Neural cell (in vitro differentiated cells): ENCODE measurements at regions not wholly inside any gene's neighbourhood (a gene's known extent, or its start where the extent isn't known, plus 50 kb on each side); places are given as distances from the start of the nearest gene placed in this dataset.

Experiments
- H2AFZ ChIP-seq: fragments of 200-600, 300-800 bp; sonication (generic), shearing (Covaris generic); 2 replicates; pipeline ENCODE4 v1.6.0; 2014; ENCODE audit warnings: low read depth, mild to moderate bottlenecking, antibody characterized with exemption, low read length, moderate library complexity
- H3F3A ChIP-seq: fragments of 200-600 bp; shearing (Covaris generic); 2 replicates; pipeline ENCODE4 v1.6.1; 2016; ENCODE audit warnings: mild to moderate bottlenecking, moderate library complexity, mixed read lengths, antibody characterized with exemption, low read length; ENCODE audit not compliant: insufficient read depth, poor library complexity, severe bottlenecking
- H3K27ac ChIP-seq: fragments of 200-600, 300-800 bp; sonication (generic), shearing (Covaris generic); 2 replicates; pipeline ENCODE4 v1.5.1; 2014; ENCODE audit warnings: mild to moderate bottlenecking, low read length, moderate library complexity
- H3K27me3 ChIP-seq: fragments of 300-800, 200-600 bp; sonication (generic), shearing (Covaris generic); 2 replicates; pipeline ENCODE4 v1.6.0; 2014; ENCODE audit warnings: mild to moderate bottlenecking, low read depth, low read length, moderate library complexity; ENCODE audit not compliant: insufficient read depth
- H3K36me3 ChIP-seq: fragments of 300-800, 200-600 bp; sonication (generic), shearing (Covaris generic); 2 replicates; pipeline ENCODE4 v1.5.1; 2014; ENCODE audit warnings: mild to moderate bottlenecking, antibody characterized with exemption, low read length, moderate library complexity; ENCODE audit not compliant: insufficient read depth
- H3K4me2 ChIP-seq: fragments of 300-800, 200-600 bp; sonication (generic), shearing (Covaris generic); 2 replicates; pipeline ENCODE4 v1.6.0; 2014; ENCODE audit warnings: mild to moderate bottlenecking, low read length
- H3K4me3 ChIP-seq: fragments of 300-800, 200-600 bp; sonication (generic), shearing (Covaris generic); 2 replicates; pipeline ENCODE4 v1.5.1; 2014; ENCODE audit warnings: mild to moderate bottlenecking, low read length, moderate library complexity
- H3K79me2 ChIP-seq: fragments of 200-600 bp; shearing (Covaris generic); replicated peaks from 2 replicates; pipeline ENCODE4 v1.6.0; 2014; ENCODE audit warnings: mild to moderate bottlenecking, low read length, moderate library complexity; ENCODE audit not compliant: insufficient read depth
- H3K9ac ChIP-seq: fragments of 300-800, 200-600 bp; sonication (generic), shearing (Covaris generic); 2 replicates; pipeline ENCODE4 v1.6.1; 2016; ENCODE audit warnings: mild to moderate bottlenecking, low read length, mixed read lengths
- H3K9me2 ChIP-seq: fragments of 200-600 bp; shearing (Covaris generic); 2 replicates; pipeline ENCODE4 v1.6.1; 2016; ENCODE audit warnings: mild to moderate bottlenecking, low read length, mixed read lengths; ENCODE audit not compliant: insufficient read depth
- H3K9me3 ChIP-seq: fragments of 200-600, 300-800 bp; sonication (generic), shearing (Covaris generic); 2 replicates; pipeline ENCODE4 v1.6.1; 2016; ENCODE audit warnings: mild to moderate bottlenecking, mixed run types, low read length, moderate library complexity, mixed read lengths
- H4K20me1 ChIP-seq: fragments of 200-600 bp; shearing (Covaris generic); 2 replicates; pipeline ENCODE4 v1.6.1; 2016; ENCODE audit warnings: mild to moderate bottlenecking, mixed run types; ENCODE audit not compliant: insufficient read depth
- EP300 ChIP-seq: fragments of 450-650 bp; conservative IDR thresholded peaks from 2 replicates; pipeline ENCODE4 v1.6.1; 2014; ENCODE audit warnings: antibody characterized with exemption, mild to moderate bottlenecking, moderate library complexity; ENCODE audit not compliant: poor library complexity, severe bottlenecking
- EZH2 ChIP-seq: fragments of 200-600, 300-800 bp; shearing (Covaris generic), sonication (generic); IDR thresholded peaks from 2 replicates; pipeline ENCODE4 v1.6.1; 2014; ENCODE audit warnings: antibody characterized with exemption, low read length, borderline replicate concordance, mild to moderate bottlenecking; ENCODE audit not compliant: insufficient read depth, poor library complexity, severe bottlenecking
- MXI1 ChIP-seq: fragments of 450-650 bp; conservative IDR thresholded peaks from 2 replicates; pipeline ENCODE4 v1.6.1; 2014; ENCODE audit warnings: antibody characterized with exemption, mild to moderate bottlenecking; ENCODE audit not compliant: poor library complexity, severe bottlenecking
- POLR2AphosphoS5 ChIP-seq: IDR thresholded peaks from 2 replicates; pipeline ENCODE4 v1.6.1; 2012
- RAD21 ChIP-seq: fragments of 450-650 bp; conservative IDR thresholded peaks from 2 replicates; pipeline ENCODE4 v1.6.1; 2014; ENCODE audit warnings: antibody characterized with exemption, mild to moderate bottlenecking, moderate library complexity
- REST ChIP-seq: IDR thresholded peaks from 2 replicates; pipeline ENCODE4 v1.6.1; 2012; ENCODE audit warnings: borderline replicate concordance
- SMC3 ChIP-seq: fragments of 450-650 bp; conservative IDR thresholded peaks from 2 replicates; pipeline ENCODE4 v1.6.1; 2014; ENCODE audit warnings: antibody characterized with exemption, mild to moderate bottlenecking, moderate library complexity; ENCODE audit not compliant: poor library complexity
- TAF1 ChIP-seq: IDR thresholded peaks from 2 replicates; pipeline ENCODE4 v1.6.1; 2012; ENCODE audit warnings: low read depth
- TF ChIP-seq, protein P1 (sequence below): fragments of 450-650 bp; IDR thresholded peaks from 2 replicates; pipeline ENCODE4 v1.5.1; 2014; ENCODE audit warnings: antibody characterized with exemption, mild to moderate bottlenecking, moderate library complexity; ENCODE audit not compliant: poor library complexity, severe bottlenecking

DNA sequence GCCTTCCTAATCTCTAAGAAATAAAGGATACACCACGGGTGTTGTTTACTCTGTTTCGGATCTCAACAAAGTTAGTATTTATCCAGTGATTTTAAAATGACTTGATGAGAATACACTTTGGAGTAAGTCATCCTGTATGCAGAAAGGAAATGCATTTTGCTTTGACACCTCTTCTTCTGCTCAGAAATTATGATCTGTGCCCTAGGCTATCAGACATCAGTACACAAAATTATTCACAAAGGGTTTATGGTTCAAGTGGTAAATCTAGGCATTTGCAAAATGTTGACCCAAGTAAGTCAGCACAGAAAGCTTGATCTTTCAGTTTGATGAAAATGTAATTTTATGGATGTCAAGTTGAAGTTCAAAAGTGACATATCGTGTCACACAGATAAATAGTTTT, 248.5 kb downstream of the ATP23 start:
- TF ChIP-seq RAD21 = no peak
- TF ChIP-seq EP300 = no peak
- no peak overlapping the region for H2AFZ ChIP-seq
- no peaks in the 10 kb centered on the region for H3K36me3 ChIP-seq
- no peak overlapping the region for H3K4me2 ChIP-seq
- H3K9me2 ChIP-seq = no peaks in the 10 kb centered on the region
- H3K79me2 ChIP-seq = no peaks in the 10 kb centered on the region
- H3K9ac ChIP-seq = no peak overlapping the region
- no peaks in the 10 kb centered on the region for H3K27me3 ChIP-seq
- no peaks in the 10 kb centered on the region for H3F3A ChIP-seq
- no peaks in the 10 kb centered on the region for H4K20me1 ChIP-seq
- no peak overlapping the region for H3K4me3 ChIP-seq
- H3K9me3 ChIP-seq = no peaks in the 10 kb centered on the region
- no peak overlapping the region for H3K27ac ChIP-seq

DNA sequence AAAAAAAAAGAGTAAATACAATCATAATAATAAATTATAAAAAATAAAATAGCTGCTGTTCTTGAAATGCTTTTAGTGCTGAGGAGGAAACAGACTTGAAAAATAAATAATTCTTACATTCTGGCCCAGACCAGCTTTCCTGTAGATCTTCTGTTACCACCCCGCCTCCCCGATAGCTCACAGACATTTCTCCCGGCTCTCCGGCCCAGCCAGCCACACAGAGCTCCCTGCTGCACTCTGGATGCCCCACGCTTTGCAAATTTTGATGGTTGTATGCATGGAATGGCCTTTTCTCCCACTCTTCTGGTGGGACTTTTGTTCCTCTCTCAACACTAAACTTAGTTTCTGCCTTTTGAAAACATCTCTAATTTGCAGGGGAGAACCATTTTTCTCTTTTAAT, 249.3 kb downstream of the ATP23 start:
- H3K27ac ChIP-seq = no peak overlapping the region
- no peaks in the 10 kb centered on the region for H3K9me2 ChIP-seq
- no peaks in the 10 kb centered on the region for H4K20me1 ChIP-seq
- H3K4me2 ChIP-seq = no peak overlapping the region
- H3K27me3 ChIP-seq = no peaks in the 10 kb centered on the region
- no peaks in the 10 kb centered on the region for H3K79me2 ChIP-seq
- no peak overlapping the region for H3K4me3 ChIP-seq
- TF ChIP-seq POLR2AphosphoS5 (no peak), MXI1 (no peak), REST (no peak), SMC3 (no peak), TAF1 (no peak)
- TF ChIP-seq, protein P1, sequence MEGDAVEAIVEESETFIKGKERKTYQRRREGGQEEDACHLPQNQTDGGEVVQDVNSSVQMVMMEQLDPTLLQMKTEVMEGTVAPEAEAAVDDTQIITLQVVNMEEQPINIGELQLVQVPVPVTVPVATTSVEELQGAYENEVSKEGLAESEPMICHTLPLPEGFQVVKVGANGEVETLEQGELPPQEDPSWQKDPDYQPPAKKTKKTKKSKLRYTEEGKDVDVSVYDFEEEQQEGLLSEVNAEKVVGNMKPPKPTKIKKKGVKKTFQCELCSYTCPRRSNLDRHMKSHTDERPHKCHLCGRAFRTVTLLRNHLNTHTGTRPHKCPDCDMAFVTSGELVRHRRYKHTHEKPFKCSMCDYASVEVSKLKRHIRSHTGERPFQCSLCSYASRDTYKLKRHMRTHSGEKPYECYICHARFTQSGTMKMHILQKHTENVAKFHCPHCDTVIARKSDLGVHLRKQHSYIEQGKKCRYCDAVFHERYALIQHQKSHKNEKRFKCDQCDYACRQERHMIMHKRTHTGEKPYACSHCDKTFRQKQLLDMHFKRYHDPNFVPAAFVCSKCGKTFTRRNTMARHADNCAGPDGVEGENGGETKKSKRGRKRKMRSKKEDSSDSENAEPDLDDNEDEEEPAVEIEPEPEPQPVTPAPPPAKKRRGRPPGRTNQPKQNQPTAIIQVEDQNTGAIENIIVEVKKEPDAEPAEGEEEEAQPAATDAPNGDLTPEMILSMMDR = no peak
- H3F3A ChIP-seq = no peaks in the 10 kb centered on the region
- H3K9ac ChIP-seq = no peak overlapping the region
- no peaks in the 10 kb centered on the region for H3K36me3 ChIP-seq
- H3K9me3 ChIP-seq = no peaks in the 10 kb centered on the region
- no peak overlapping the region for H2AFZ ChIP-seq

- H3K9me2 ChIP-seq = no peaks in the 10 kb centered on the region
- no peaks in the 10 kb centered on the region for H3K79me2 ChIP-seq
- H3K4me3 ChIP-seq = no peak overlapping the region
- H4K20me1 ChIP-seq = no peaks in the 10 kb centered on the region
- H3K27me3 ChIP-seq = no peaks in the 10 kb centered on the region
- no peak overlapping the region for H3K27ac ChIP-seq
- H3K9ac ChIP-seq = no peak overlapping the region
- no peak overlapping the region for H3K4me2 ChIP-seq
- H3K36me3 ChIP-seq = no peaks in the 10 kb centered on the region
- H2AFZ ChIP-seq = no peak overlapping the region
- no peak for TF ChIP-seq MXI1
- no peak for TF ChIP-seq EZH2
- no peak for TF ChIP-seq RAD21
- no peak for TF ChIP-seq EP300
- no peak for TF ChIP-seq POLR2AphosphoS5
- TF ChIP-seq SMC3 = no peak
- TF ChIP-seq TAF1 = no peak
- TF ChIP-seq, protein P1 = no peak
- no peak for TF ChIP-seq REST
- H3F3A ChIP-seq = no peaks in the 10 kb centered on the region
- H3K9me3 ChIP-seq = no peaks in the 10 kb centered on the region
Measured at GRCh38 chr12:58196971-58197370, 255.6 kb downstream of the ATP23 start.
